Fibroblast of skin of back (primary cell): ENCODE measurements at regions not wholly inside any gene's neighbourhood (a gene's known extent, or its start where the extent isn't known, plus 50 kb on each side); places are given as distances from the start of the nearest gene placed in this dataset.

ENCODE experiments used
- DNase-seq: peaks from one replicate; pipeline ENCODE4 v3.0.0-alpha.2; 2013

DNA sequence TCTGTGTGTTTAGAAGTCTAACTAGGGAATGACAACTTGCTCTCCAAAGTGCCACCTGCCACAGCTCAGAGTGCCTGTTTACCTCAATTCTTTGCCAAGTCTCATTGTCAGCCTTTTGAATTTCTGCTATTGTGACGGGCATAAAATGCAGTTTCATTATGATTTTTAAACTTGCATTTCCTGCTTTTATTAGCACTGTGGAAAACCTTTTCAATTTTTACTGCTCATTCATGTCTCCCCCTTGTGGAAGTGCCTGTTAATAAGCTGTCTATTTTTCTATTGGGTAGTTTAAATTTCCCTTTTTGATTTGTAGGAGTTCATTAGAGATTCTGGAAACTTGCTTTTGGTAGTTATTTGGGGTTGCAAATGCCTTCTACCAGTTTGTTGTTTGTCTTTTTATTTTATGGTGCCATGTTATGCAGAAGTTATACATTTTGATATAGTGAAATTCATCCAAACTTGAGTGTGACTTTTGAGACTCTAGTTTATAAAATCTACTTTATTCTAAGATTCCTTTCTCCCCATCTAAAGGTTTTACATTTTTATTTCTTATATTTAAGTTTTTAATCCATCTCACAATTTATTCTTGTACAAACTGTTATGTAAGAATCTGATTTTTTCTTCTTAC is 53.9 kb upstream of the FRMD4B start:
- peak; percentile 25 for DNase-seq

DNA sequence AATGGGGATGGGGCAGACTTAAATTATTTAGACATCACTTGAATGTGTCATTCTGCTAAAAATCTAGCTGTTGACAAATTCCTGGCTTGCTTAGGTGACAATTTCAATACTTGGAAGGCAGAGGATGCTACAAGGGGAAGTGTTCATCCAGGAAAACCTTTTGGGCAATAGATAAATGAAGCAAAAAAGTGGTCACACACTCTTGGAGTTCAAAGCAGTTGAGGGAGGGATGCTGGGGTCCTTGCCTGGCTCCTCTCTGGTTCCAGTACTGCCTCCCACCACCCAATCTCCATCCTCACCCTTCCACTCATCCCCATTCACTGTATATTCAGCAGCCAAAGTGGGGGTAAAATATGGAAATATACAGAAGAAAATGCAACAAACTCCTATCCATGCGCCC is 52.6 kb upstream of the FRMD4B start:
- DNase-seq: no peak

DNA sequence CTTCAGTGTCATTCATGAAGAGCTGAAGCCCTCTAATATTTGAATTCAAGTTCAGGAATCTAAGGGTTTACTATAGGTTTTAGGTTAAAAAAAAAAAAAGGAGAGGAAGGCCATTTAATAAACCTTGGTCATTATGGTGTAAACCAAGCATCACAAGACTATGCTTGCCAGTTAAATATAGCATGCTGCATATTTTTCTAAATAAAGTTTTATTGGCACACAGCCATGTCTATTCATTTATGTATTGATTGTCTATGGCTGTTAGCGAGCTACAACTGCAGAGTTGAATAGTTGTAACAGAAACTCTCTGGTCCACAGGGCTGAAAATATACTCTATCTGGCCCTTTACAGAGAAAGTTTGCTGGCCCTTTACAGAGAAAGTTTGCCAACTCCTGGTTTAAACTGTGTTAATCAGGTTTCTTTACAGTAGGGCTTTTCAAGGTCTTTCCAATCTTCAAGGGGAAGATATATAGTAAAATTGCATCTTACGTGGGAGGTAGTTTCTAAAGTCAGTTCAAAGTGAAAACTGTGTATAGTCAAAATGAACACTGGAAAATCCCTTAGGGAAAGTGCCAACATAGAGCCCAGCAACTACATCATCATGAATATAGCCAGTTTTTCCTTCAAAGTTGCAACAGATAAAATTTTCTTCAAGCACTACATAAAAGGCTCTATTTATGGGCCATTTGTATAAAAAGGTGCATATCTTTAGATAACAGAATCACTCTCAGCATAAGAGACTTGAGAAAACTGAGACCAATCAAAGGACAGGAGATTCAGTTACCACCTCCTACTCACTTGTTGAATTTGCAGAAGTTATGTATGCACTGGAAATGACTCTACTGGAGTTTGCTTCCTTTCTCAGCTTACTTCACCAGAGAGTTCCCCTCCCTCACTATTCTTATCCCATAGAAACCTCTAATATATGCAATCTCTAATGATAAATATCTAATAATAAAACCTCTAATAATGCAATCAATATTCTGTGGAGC is 49.7 kb upstream of the FRMD4B start:
- DNase-seq: no peak
